ENCODE measurements at regions not wholly inside any gene's neighbourhood (a gene's known extent, or its start where the extent isn't known, plus 50 kb on each side); places are given as distances from the start of the nearest gene placed in this dataset.

DNA sequence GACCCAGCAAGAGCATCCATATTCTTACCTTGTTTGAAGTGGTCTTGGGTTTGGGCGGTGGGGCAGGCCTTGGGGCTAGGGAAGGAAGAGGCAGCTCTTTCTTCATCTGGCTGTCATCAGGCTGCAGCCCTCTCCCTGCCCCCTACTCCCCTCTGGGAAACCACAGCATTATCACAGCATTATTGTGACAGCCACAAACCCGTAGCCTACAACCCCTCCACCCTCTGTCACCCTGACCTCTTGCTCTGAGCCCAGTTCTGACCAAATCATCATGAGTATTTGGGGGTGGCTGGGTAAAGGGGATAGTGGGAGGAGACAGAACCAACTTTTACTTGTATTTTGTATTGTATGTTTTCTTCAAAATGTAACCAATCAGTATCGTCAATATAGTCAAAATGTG, 94.3 kb upstream of the ARRDC3 start:
- TF ChIP-seq, protein P1, sequence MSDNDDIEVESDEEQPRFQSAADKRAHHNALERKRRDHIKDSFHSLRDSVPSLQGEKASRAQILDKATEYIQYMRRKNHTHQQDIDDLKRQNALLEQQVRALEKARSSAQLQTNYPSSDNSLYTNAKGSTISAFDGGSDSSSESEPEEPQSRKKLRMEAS (IDR thresholded peaks at IDR 0.05; ENCODE audit: low read depth, low read length): no peak
- TF ChIP-seq, protein P2, sequence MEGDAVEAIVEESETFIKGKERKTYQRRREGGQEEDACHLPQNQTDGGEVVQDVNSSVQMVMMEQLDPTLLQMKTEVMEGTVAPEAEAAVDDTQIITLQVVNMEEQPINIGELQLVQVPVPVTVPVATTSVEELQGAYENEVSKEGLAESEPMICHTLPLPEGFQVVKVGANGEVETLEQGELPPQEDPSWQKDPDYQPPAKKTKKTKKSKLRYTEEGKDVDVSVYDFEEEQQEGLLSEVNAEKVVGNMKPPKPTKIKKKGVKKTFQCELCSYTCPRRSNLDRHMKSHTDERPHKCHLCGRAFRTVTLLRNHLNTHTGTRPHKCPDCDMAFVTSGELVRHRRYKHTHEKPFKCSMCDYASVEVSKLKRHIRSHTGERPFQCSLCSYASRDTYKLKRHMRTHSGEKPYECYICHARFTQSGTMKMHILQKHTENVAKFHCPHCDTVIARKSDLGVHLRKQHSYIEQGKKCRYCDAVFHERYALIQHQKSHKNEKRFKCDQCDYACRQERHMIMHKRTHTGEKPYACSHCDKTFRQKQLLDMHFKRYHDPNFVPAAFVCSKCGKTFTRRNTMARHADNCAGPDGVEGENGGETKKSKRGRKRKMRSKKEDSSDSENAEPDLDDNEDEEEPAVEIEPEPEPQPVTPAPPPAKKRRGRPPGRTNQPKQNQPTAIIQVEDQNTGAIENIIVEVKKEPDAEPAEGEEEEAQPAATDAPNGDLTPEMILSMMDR (IDR thresholded peaks at IDR 0.05; ENCODE audit: low read depth, low read length): no peak
- TF ChIP-seq POLR2A (IDR thresholded peaks at IDR 0.05; ENCODE audit: extremely low read depth, insufficient read length) (no peak), MYC (IDR thresholded peaks at IDR 0.05; ENCODE audit: low read depth, low read length) (no peak)

Measured in NB4 (cell line).